Fibroblast of the aortic adventitia (primary cell): ENCODE measurements at regions not wholly inside any gene's neighbourhood (a gene's known extent, or its start where the extent isn't known, plus 50 kb on each side); places are given as distances from the start of the nearest gene placed in this dataset.

ENCODE experiments used
- DNase-seq: peaks from one replicate; pipeline ENCODE4 v3.0.0-alpha.2; 2010; ENCODE audit warnings: low read depth
- H3K4me3 ChIP-seq: 2 replicates; pipeline ENCODE4 v1.5.1; 2011; ENCODE audit warnings: low read depth, mild to moderate bottlenecking, control low read depth, low read length, moderate library complexity
- TF ChIP-seq, protein P1 (sequence below): IDR thresholded peaks from 2 replicates; pipeline ENCODE4 v1.5.1; 2011; ENCODE audit warnings: mild to moderate bottlenecking, low read length, control low read depth, inconsistent platforms; ENCODE audit not compliant: insufficient read depth

GRCh38 chr15:62582580-62582979 lies 417.5 kb upstream of the C2CD4B start:
- H3K4me3 ChIP-seq = no peak overlapping the region
- TF ChIP-seq, protein P1, sequence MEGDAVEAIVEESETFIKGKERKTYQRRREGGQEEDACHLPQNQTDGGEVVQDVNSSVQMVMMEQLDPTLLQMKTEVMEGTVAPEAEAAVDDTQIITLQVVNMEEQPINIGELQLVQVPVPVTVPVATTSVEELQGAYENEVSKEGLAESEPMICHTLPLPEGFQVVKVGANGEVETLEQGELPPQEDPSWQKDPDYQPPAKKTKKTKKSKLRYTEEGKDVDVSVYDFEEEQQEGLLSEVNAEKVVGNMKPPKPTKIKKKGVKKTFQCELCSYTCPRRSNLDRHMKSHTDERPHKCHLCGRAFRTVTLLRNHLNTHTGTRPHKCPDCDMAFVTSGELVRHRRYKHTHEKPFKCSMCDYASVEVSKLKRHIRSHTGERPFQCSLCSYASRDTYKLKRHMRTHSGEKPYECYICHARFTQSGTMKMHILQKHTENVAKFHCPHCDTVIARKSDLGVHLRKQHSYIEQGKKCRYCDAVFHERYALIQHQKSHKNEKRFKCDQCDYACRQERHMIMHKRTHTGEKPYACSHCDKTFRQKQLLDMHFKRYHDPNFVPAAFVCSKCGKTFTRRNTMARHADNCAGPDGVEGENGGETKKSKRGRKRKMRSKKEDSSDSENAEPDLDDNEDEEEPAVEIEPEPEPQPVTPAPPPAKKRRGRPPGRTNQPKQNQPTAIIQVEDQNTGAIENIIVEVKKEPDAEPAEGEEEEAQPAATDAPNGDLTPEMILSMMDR = no peak
- no peak for DNase-seq

DNA sequence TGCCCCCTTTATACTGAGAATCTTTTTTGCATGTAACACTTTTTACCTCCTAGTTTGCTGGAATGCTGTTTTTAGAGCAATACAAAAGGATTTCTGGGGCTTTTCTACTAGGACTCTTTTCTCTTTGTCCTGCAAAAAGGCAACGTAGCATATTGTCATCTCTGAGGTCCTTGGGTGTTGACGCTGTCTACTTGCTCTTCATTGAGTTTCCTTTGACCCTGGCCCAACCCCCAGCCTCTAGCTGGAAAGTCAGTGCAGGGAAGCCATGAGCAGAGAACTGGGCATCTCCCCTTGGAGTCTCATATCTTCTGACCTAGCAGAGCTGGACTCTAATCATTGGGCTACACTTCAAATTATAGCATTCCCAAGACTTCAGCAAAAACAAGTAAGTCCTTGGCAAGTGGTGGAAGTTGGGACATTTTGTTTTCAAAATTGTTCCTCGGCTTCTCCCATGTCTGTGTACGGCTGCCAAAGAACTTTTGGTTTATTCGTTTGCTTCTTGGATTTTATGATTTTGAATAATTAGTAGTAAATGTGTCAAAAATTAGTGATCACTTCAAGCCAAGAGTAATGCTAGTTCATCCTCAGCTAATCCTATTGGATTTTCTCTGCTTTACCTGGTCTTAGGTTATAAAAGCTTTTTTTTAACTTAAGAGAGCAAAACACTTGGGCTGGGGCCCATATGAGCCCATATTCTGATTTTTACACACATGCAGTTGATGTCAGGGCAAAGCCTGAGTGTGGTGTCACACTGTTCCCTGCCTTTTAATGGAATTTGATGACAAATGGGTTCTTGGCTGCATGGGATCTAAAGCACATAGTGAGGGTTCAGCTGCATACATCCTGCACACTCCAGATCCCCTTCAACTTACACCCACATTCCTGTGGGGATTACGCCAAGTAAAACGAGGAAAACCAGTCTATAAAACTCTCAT lies 419.5 kb upstream of the C2CD4B start:
- TF ChIP-seq, protein P1 = no peak
- no peak overlapping the region for H3K4me3 ChIP-seq
- no peak for DNase-seq

GRCh38 chr15:62588938-62589670 lies 424.0 kb upstream of the C2CD4B start:
- peak; percentile 64 for DNase-seq
- H3K4me3 ChIP-seq = no peak overlapping the region
- TF ChIP-seq, protein P1 = peak; percentile 9

GRCh38 chr15:62591842-62592838 lies 427.1 kb upstream of the C2CD4B start:
- no peak overlapping the region for H3K4me3 ChIP-seq
- peak; percentile 53 for DNase-seq
- TF ChIP-seq, protein P1 = no peak

DNA sequence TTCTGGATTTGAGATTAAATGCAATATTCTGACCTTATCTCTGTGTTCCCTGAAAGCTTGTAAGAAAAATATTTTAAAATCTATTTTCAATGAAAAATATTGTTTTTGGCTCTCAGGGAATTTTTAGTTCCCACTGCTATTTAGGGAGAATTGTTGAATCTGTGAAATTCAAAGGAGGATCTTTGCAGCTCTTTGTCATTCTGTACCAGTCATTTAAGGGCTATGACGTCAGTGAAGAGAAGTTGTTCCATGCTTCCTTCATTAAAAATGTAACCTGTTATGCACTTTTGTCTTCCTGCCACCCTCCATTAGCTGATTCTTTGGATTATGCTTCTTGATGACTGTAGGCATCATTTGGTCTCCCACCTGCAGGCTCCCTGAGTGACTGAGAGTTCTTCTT lies 427.8 kb upstream of the C2CD4B start:
- TF ChIP-seq, protein P1 = no peak
- DNase-seq = peak; percentile 49
- no peak overlapping the region for H3K4me3 ChIP-seq

DNA sequence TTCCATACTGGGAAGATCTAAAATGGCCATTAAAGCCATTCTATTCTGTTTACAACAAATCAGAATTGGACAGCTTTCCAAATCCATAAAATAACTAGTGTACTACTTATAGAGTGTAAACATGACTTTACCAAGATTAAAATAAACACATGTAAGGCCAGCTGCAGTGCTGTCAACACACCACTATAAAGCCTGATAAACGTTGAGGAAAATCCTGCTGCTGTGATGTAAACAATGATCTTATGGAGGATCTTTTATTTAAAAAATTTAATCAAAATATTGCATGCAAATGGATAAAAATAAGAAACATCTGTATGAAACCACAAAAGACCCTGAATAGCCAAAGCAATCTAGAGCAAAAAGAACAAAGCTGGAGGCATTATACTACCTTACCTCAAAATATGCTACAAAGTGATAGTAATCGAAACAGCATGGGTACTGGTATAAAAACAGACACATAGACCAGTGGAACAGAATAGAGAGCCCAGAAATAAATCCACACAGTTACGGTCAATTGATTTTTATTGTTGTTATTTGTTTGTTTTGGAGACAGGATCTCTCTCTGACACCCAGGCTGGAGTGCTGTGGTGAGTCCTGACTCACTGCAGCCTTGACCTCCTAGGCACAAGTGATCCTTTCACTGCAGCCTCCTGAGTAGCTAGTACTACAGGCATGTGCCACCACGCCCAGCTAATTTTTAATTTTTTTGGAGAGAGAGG lies 428.8 kb upstream of the C2CD4B start:
- no peak overlapping the region for H3K4me3 ChIP-seq
- no peak for DNase-seq
- TF ChIP-seq, protein P1 = no peak
